SH-SY5Y (cell line): ENCODE measurements at regions not wholly inside any gene's neighbourhood (a gene's known extent, or its start where the extent isn't known, plus 50 kb on each side); places are given as distances from the start of the nearest gene placed in this dataset.

Source experiments
- GATA2 ChIP-seq: IDR thresholded peaks from 2 replicates; pipeline ENCODE4 v1.6.1; 2011; ENCODE audit warnings: mild to moderate bottlenecking, low read depth, low read length
- GATA3 ChIP-seq: IDR thresholded peaks from 2 replicates; pipeline ENCODE4 v1.6.1; 2011; ENCODE audit warnings: low read depth, mild to moderate bottlenecking, low read length, moderate library complexity

- TF ChIP-seq GATA2 (no peak), GATA3 (no peak)
These were observed 280.3 kb downstream of the DRD1 start for GRCh38 chr5:175163586-175164275.
